OCI-LY1 (cell line): ENCODE measurements at regions not wholly inside any gene's neighbourhood (a gene's known extent, or its start where the extent isn't known, plus 50 kb on each side); places are given as distances from the start of the nearest gene placed in this dataset.

Experiments
- CTCF ChIP-seq: fragments of 200-600 bp; sonication (generic), shearing (Covaris generic); IDR thresholded peaks from 2 replicates; pipeline ENCODE4 v1.5.1; 2017; ENCODE audit warnings: mild to moderate bottlenecking, antibody characterized with exemption, low read length, moderate library complexity, mixed read lengths
- EZH2 ChIP-seq: fragments of 200-600 bp; sonication (generic), shearing (Covaris generic); IDR thresholded peaks from 2 replicates; pipeline ENCODE4 v1.8.0; 2017; ENCODE audit warnings: borderline replicate concordance, mixed run types, mild to moderate bottlenecking, antibody characterized with exemption, low read length, moderate library complexity, mixed read lengths

- TF ChIP-seq CTCF (no peak), EZH2 (no peak)
These were observed 64.5 kb upstream of the SHISA6 start for GRCh38 chr17:11176549-11176948.
